GM23338 (cell line): ENCODE measurements at regions not wholly inside any gene's neighbourhood (a gene's known extent, or its start where the extent isn't known, plus 50 kb on each side); places are given as distances from the start of the nearest gene placed in this dataset.

ENCODE experiments used
- ATAC-seq: fragments of 200-7000 bp; cut with Tn5 transposase; 3 replicates; pipeline ENCODE4 v1.9.1; 2020
- DNase-seq: peaks from one replicate; pipeline ENCODE4 v3.0.0-alpha.2; 2015; ENCODE audit warnings: low spot score
- H2AFZ ChIP-seq: fragments of 200-600 bp; sonication (generic); 2 replicates; pipeline ENCODE4 v1.8.0; 2016; ENCODE audit warnings: antibody characterized with exemption, mild to moderate bottlenecking, moderate library complexity
- H3F3A ChIP-seq: fragments of 200-600 bp; sonication (generic); replicated peaks from 2 replicates; pipeline ENCODE4 v1.8.0; 2017; ENCODE audit warnings: antibody characterized with exemption, mixed run types, low read depth
- H3K27ac ChIP-seq: fragments of 200-600 bp; sonication (generic); 2 replicates; pipeline ENCODE4 v1.6.1; 2016; ENCODE audit warnings: low read depth
- H3K27me3 ChIP-seq: fragments of 200-600 bp; sonication (generic); 2 replicates; pipeline ENCODE4 v1.8.0; 2016; ENCODE audit warnings: mild to moderate bottlenecking, mixed run types, moderate library complexity; ENCODE audit not compliant: insufficient read depth
- H3K36me3 ChIP-seq: fragments of 200-600 bp; sonication (generic); 2 replicates; pipeline ENCODE4 v1.8.0; 2016; ENCODE audit warnings: mild to moderate bottlenecking; ENCODE audit not compliant: insufficient read depth
- H3K4me1 ChIP-seq: fragments of 200-600 bp; sonication (generic); 2 replicates; pipeline ENCODE4 v1.8.0; 2016; ENCODE audit warnings: mild to moderate bottlenecking, moderate library complexity; ENCODE audit not compliant: insufficient read depth
- H3K4me2 ChIP-seq: fragments of 200-600 bp; sonication (generic); 2 replicates; pipeline ENCODE4 v1.7.1; 2017; ENCODE audit warnings: mixed run types
- H3K4me3 ChIP-seq: fragments of 200-600 bp; sonication (generic); 2 replicates; pipeline ENCODE4 v1.6.1; 2016; ENCODE audit warnings: mixed run types
- H3K79me2 ChIP-seq: fragments of 200-600 bp; sonication (generic); replicated peaks from 2 replicates; pipeline ENCODE4 v1.8.0; 2017; ENCODE audit warnings: mild to moderate bottlenecking; ENCODE audit not compliant: insufficient read depth
- H3K9me2 ChIP-seq: fragments of 200-600 bp; sonication (generic); 2 replicates; pipeline ENCODE4 v1.8.0; 2017; ENCODE audit not compliant: insufficient read depth
- H4K20me1 ChIP-seq: fragments of 200-600 bp; sonication (generic); replicated peaks from 2 replicates; pipeline ENCODE4 v1.8.0; 2017; ENCODE audit warnings: mild to moderate bottlenecking; ENCODE audit not compliant: insufficient read depth
- H3K27ac Mint-ChIP-seq: 2 replicates; pipeline ENCODE4 v1.8.0; 2020; ENCODE audit warnings: inconsistent platforms, mild to moderate bottlenecking, moderate library complexity, mixed read lengths
- H3K27me3 Mint-ChIP-seq: 3 replicates; pipeline ENCODE4 v1.8.0; 2022; ENCODE audit warnings: low read depth, mild to moderate bottlenecking, moderate library complexity, mixed read lengths, inconsistent platforms; ENCODE audit not compliant: insufficient read depth, poor library complexity
- H3K36me3 Mint-ChIP-seq: 3 replicates; pipeline ENCODE4 v1.8.0; 2021; ENCODE audit warnings: low read depth, mild to moderate bottlenecking, inconsistent platforms, moderate library complexity, mixed read lengths
- H3K4me1 Mint-ChIP-seq: 3 replicates; pipeline ENCODE4 v1.8.0; 2020; ENCODE audit warnings: mild to moderate bottlenecking, inconsistent platforms, mixed read lengths
- H3K4me3 Mint-ChIP-seq: 3 replicates; pipeline ENCODE4 v1.8.0; 2021; ENCODE audit warnings: moderate library complexity, mild to moderate bottlenecking, inconsistent platforms, mixed read lengths
- H3K9me3 Mint-ChIP-seq: 3 replicates; pipeline ENCODE4 v1.8.0; 2020; ENCODE audit warnings: moderate library complexity, mild to moderate bottlenecking, inconsistent platforms, mixed read lengths
- EZH2 ChIP-seq: fragments of 200-600 bp; sonication (generic); IDR thresholded peaks from one replicate; pipeline ENCODE4 v1.8.0; 2017; ENCODE audit warnings: antibody characterized with exemption, mild to moderate bottlenecking, low read depth; ENCODE audit not compliant: unreplicated experiment
- EZH2phosphoT487 ChIP-seq: fragments of 200-600 bp; sonication (generic); IDR thresholded peaks from one replicate; pipeline ENCODE4 v1.8.1; 2018; ENCODE audit warnings: antibody characterized with exemption; ENCODE audit not compliant: unreplicated experiment
- JUNB ChIP-seq: IDR thresholded peaks from one replicate; pipeline ENCODE4 v1.6.1; 2016; ENCODE audit warnings: antibody characterized with exemption; ENCODE audit not compliant: unreplicated experiment
- NANOG ChIP-seq: IDR thresholded peaks from 2 replicates; pipeline ENCODE4 v1.6.1; 2016; ENCODE audit warnings: antibody characterized with exemption, borderline replicate concordance
- POLR2AphosphoS5 ChIP-seq: IDR thresholded peaks from 2 replicates; pipeline ENCODE4 v1.6.1; 2016; ENCODE audit warnings: antibody characterized with exemption, low read depth
- STAT1 ChIP-seq: IDR thresholded peaks from one replicate; pipeline ENCODE4 v1.6.1; 2016; ENCODE audit warnings: antibody characterized with exemption; ENCODE audit not compliant: unreplicated experiment
- ZNF114 ChIP-seq: fragments of 250-450 bp; sonication (Bioruptor Pico); IDR thresholded peaks from 2 replicates; pipeline ENCODE4 v1.5.0; 2020; ENCODE audit warnings: mild to moderate bottlenecking, moderate library complexity
- ZNF331 ChIP-seq: fragments of 250-450 bp; sonication (Bioruptor Pico); IDR thresholded peaks from 2 replicates; pipeline ENCODE4 v1.5.0; 2020; ENCODE audit warnings: low read depth, mild to moderate bottlenecking, moderate library complexity
- TF ChIP-seq, protein P1 (sequence below): fragments of 250-450 bp; sonication (Bioruptor Pico); IDR thresholded peaks from 2 replicates; pipeline ENCODE4 v1.5.0; 2020; ENCODE audit warnings: mild to moderate bottlenecking, moderate library complexity
- TF ChIP-seq, protein P2 (sequence below): IDR thresholded peaks from 2 replicates; pipeline ENCODE4 v1.6.1; 2016; ENCODE audit warnings: antibody characterized with exemption

DNA sequence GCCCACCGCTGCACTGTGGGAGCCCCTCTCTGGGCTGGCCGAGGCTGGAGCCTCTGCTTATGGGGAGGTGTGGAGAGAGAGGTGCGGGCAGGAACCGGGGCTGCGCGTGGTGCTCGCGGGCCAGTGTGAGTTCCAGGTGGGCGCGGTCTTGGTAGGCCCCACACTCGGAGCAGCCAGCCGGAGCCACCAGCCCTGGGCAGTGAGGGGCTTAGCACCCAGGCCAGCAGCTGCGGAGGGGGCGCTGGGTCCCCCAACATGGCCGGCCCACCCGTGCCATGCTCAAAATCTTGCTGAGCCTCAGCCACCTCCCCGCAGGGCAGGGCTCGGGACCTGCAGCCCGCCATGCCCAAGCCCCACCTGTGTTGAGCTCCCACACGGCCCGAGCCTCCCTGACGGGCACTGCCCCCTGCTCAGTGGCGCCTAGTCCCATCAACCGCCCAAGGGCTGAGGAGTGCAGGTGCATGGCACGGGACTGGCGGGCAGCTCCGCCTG is 856.8 kb upstream of the CELF2 start (continued):
- TF ChIP-seq, protein P1, sequence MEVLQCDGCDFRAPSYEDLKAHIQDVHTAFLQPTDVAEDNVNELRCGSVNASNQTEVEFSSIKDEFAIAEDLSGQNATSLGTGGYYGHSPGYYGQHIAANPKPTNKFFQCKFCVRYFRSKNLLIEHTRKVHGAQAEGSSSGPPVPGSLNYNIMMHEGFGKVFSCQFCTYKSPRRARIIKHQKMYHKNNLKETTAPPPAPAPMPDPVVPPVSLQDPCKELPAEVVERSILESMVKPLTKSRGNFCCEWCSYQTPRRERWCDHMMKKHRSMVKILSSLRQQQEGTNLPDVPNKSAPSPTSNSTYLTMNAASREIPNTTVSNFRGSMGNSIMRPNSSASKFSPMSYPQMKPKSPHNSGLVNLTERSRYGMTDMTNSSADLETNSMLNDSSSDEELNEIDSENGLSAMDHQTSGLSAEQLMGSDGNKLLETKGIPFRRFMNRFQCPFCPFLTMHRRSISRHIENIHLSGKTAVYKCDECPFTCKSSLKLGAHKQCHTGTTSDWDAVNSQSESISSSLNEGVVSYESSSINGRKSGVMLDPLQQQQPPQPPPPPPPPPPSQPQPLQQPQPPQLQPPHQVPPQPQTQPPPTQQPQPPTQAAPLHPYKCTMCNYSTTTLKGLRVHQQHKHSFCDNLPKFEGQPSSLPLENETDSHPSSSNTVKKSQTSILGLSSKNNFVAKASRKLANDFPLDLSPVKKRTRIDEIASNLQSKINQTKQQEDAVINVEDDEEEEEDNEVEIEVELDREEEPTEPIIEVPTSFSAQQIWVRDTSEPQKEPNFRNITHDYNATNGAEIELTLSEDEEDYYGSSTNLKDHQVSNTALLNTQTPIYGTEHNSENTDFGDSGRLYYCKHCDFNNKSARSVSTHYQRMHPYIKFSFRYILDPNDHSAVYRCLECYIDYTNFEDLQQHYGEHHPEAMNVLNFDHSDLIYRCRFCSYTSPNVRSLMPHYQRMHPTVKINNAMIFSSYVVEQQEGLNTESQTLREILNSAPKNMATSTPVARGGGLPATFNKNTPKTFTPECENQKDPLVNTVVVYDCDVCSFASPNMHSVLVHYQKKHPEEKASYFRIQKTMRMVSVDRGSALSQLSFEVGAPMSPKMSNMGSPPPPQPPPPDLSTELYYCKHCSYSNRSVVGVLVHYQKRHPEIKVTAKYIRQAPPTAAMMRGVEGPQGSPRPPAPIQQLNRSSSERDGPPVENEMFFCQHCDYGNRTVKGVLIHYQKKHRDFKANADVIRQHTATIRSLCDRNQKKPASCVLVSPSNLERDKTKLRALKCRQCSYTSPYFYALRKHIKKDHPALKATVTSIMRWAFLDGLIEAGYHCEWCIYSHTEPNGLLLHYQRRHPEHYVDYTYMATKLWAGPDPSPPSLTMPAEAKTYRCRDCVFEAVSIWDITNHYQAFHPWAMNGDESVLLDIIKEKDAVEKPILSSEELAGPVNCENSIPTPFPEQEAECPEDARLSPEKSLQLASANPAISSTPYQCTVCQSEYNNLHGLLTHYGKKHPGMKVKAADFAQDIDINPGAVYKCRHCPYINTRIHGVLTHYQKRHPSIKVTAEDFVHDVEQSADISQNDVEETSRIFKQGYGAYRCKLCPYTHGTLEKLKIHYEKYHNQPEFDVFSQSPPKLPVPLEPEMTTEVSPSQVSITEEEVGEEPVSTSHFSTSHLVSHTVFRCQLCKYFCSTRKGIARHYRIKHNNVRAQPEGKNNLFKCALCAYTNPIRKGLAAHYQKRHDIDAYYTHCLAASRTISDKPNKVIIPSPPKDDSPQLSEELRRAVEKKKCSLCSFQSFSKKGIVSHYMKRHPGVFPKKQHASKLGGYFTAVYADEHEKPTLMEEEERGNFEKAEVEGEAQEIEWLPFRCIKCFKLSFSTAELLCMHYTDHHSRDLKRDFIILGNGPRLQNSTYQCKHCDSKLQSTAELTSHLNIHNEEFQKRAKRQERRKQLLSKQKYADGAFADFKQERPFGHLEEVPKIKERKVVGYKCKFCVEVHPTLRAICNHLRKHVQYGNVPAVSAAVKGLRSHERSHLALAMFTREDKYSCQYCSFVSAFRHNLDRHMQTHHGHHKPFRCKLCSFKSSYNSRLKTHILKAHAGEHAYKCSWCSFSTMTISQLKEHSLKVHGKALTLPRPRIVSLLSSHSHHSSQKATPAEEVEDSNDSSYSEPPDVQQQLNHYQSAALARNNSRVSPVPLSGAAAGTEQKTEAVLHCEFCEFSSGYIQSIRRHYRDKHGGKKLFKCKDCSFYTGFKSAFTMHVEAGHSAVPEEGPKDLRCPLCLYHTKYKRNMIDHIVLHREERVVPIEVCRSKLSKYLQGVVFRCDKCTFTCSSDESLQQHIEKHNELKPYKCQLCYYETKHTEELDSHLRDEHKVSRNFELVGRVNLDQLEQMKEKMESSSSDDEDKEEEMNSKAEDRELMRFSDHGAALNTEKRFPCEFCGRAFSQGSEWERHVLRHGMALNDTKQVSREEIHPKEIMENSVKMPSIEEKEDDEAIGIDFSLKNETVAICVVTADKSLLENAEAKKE (CRISPR knock-in tag): no peak
- no peak for TF ChIP-seq ZNF331
- TF ChIP-seq POLR2AphosphoS5: no peak
- TF ChIP-seq, protein P2, sequence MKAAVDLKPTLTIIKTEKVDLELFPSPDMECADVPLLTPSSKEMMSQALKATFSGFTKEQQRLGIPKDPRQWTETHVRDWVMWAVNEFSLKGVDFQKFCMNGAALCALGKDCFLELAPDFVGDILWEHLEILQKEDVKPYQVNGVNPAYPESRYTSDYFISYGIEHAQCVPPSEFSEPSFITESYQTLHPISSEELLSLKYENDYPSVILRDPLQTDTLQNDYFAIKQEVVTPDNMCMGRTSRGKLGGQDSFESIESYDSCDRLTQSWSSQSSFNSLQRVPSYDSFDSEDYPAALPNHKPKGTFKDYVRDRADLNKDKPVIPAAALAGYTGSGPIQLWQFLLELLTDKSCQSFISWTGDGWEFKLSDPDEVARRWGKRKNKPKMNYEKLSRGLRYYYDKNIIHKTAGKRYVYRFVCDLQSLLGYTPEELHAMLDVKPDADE: no peak
- no peak for TF ChIP-seq ZNF114 (CRISPR knock-in tag)
- TF ChIP-seq EZH2phosphoT487: no peak
- TF ChIP-seq EZH2: no peak
- TF ChIP-seq JUNB: no peak
- no peak for TF ChIP-seq STAT1
- no peak for TF ChIP-seq NANOG

DNA sequence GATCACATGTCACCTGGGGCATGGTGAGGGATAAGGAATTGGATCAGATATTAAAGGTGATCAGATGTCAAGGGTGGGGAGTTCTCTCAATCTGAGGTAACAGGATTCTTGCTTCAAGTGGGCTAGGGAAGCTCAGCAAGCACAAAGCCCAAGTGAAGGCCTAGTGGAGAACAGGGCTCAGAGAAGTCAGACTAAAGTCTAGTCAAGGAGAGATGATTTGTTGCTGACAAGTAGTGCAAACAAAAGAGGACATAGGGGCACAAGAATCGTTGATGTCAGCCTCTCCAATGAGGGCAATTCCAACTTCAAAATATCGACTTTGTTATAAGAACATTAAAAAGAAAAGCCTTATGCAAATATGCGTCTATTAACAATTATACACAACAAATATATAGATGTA is 852.8 kb upstream of the CELF2 start:
- H3K79me2 ChIP-seq: no peaks in the 10 kb centered on the region
- TF ChIP-seq, protein P1 (CRISPR knock-in tag): 0 out of 2 replicates have a peak, but pooled peaks have one; percentile 40
- TF ChIP-seq EZH2: no peak
- TF ChIP-seq JUNB: no peak
- peaks cover 29% of the 10 kb centered on the region for H3K4me1 ChIP-seq
- H3K27ac Mint-ChIP-seq: peak overlapping the region; percentile 77
- peaks cover 39% of the 10 kb centered on the region for H3K9me3 Mint-ChIP-seq
- no peaks in the 10 kb centered on the region for H3K9me2 ChIP-seq
- peaks cover 50% of the 10 kb centered on the region for H3K36me3 Mint-ChIP-seq
- H3K4me3 ChIP-seq: no peak overlapping the region
- H3K4me2 ChIP-seq: peak overlapping the region; percentile 8
- H3K4me3 Mint-ChIP-seq: no peak overlapping the region; the same call in 2 of the 3 replicates
- H3K4me1 Mint-ChIP-seq: peaks cover 39% of the 10 kb centered on the region
- H2AFZ ChIP-seq: no peak overlapping the region
- no peaks in the 10 kb centered on the region for H3F3A ChIP-seq
- peaks cover 4% of the 10 kb centered on the region for H3K27me3 Mint-ChIP-seq
- peak overlapping the region; percentile 45 for H3K27ac ChIP-seq
- H3K27me3 ChIP-seq: no peaks in the 10 kb centered on the region
- ATAC-seq (peak; percentile 61), DNase-seq (no peak)
- peaks cover 5% of the 10 kb centered on the region; the same call in 1 of the 2 replicates for H3K36me3 ChIP-seq
- H4K20me1 ChIP-seq: no peaks in the 10 kb centered on the region
